ENCODE measurements at regions not wholly inside any gene's neighbourhood (a gene's known extent, or its start where the extent isn't known, plus 50 kb on each side); places are given as distances from the start of the nearest gene placed in this dataset.

DNA sequence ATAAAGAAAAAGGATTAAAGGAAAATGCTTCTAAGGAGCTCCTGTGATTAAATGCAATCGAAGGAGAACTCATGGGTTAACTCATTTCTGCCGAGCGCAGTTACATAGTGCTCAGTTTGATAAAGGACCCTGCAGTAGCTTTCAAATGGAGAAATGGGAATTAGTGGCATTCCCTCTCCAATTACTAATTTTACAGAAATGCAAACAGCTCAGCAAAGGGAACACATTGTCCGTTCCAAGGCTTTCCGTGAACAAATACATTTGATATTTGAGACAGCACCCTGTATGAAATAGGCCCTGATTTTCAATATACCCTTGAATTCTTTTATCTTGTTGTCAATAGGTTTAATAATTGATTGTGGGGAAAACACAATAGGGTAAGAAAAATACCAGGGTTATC is 375.9 kb upstream of the TSHZ2 start:
- no peaks in the 10 kb centered on the region for H3K36me3 ChIP-seq
- H3K27ac ChIP-seq (replicated peaks in 1 of 4) = no peak overlapping the region
- no peaks in the 10 kb centered on the region for H3K4me1 ChIP-seq
- peaks cover 0 to 8% (median 0%) of the 10 kb centered on the region in 4 donors for H3K9me3 ChIP-seq
- intact Hi-C loops (cut with DNase I) = no loop called here
- H3K27me3 ChIP-seq = no peaks in the 10 kb centered on the region
- no peak for TF ChIP-seq EP300 (IDR thresholded peaks at IDR 0.05)
- TF ChIP-seq, protein P1, sequence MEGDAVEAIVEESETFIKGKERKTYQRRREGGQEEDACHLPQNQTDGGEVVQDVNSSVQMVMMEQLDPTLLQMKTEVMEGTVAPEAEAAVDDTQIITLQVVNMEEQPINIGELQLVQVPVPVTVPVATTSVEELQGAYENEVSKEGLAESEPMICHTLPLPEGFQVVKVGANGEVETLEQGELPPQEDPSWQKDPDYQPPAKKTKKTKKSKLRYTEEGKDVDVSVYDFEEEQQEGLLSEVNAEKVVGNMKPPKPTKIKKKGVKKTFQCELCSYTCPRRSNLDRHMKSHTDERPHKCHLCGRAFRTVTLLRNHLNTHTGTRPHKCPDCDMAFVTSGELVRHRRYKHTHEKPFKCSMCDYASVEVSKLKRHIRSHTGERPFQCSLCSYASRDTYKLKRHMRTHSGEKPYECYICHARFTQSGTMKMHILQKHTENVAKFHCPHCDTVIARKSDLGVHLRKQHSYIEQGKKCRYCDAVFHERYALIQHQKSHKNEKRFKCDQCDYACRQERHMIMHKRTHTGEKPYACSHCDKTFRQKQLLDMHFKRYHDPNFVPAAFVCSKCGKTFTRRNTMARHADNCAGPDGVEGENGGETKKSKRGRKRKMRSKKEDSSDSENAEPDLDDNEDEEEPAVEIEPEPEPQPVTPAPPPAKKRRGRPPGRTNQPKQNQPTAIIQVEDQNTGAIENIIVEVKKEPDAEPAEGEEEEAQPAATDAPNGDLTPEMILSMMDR (IDR thresholded peaks at IDR 0.05) = no peak
- TF ChIP-seq POLR2A (IDR thresholded peaks at IDR 0.05; ENCODE audit: low read depth) = no peak
- TF ChIP-seq POLR2AphosphoS5 (IDR thresholded peaks at IDR 0.05) = no peak
- 82% methylated on average over 5 of the region's 5 CpGs for WGBS
- no peak overlapping the region for H3K4me3 ChIP-seq
- DNase-seq (ENCODE audit: extremely low spot score) = no peak

GRCh38 chr20:52595518-52595917 is 376.6 kb upstream of the TSHZ2 start:
- no peak for DNase-seq (ENCODE audit: extremely low spot score)
- WGBS = 61% methylated on average over 1 of the region's 1 CpG

GRCh38 chr20:52593654-52594053 is 378.5 kb upstream of the TSHZ2 start:
- WGBS = 68% methylated on average over 5 of the region's 5 CpGs
- Histone ChIP-seq H3K4me3 (no peak overlapping the region), H3K9me3 (no peaks in the 10 kb centered on the region), H3K4me1 (no peaks in the 10 kb centered on the region), H3K27me3 (no peaks in the 10 kb centered on the region), H3K36me3 (no peaks in the 10 kb centered on the region), H3K27ac (replicated peaks in 1 of 4) (no peak overlapping the region)
- intact Hi-C loops (cut with DNase I) = no loop called here
- no peak for DNase-seq (ENCODE audit: extremely low spot score)
- TF ChIP-seq POLR2AphosphoS5 (IDR thresholded peaks at IDR 0.05) (no peak), POLR2A (IDR thresholded peaks at IDR 0.05; ENCODE audit: low read depth) (no peak), EP300 (IDR thresholded peaks at IDR 0.05) (no peak)
- TF ChIP-seq, protein P1 (IDR thresholded peaks at IDR 0.05) = no peak

More at GRCh38 chr20:52595518-52595917, 376.6 kb upstream of the TSHZ2 start:
- intact Hi-C loops (cut with DNase I) = no loop called here
- TF ChIP-seq, protein P1 (IDR thresholded peaks at IDR 0.05) = no peak
- no peak for TF ChIP-seq EP300 (IDR thresholded peaks at IDR 0.05)
- no peak for TF ChIP-seq POLR2AphosphoS5 (IDR thresholded peaks at IDR 0.05)
- no peak for TF ChIP-seq POLR2A (IDR thresholded peaks at IDR 0.05; ENCODE audit: low read depth)
- Histone ChIP-seq H3K27ac (replicated peaks in 1 of 4) (no peak overlapping the region), H3K9me3 (peaks cover 0 to 5% (median 0%) of the 10 kb centered on the region in 4 donors), H3K36me3 (no peaks in the 10 kb centered on the region), H3K4me3 (no peak overlapping the region), H3K4me1 (no peaks in the 10 kb centered on the region), H3K27me3 (no peaks in the 10 kb centered on the region)

DNA sequence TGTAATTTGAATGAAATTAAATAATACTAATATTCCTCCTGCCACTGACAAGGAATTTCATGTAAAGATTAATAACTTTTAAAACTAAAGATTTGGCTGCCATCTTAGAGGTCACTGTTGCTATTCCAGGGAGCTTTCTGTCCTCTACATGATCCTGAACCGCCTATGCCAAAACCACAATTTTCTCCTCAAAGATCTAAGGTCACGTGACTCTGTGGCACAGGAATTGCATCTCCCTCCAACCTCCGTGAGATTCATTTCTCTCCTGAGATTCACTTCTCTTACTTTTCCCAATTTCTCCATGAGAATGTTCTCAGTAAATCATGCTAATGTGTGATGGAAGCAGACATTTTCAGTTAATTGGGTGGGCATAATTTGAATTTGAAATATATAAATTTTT is 379.6 kb upstream of the TSHZ2 start:
- no peak for TF ChIP-seq POLR2AphosphoS5 (IDR thresholded peaks at IDR 0.05)
- TF ChIP-seq, protein P1 (IDR thresholded peaks at IDR 0.05) = no peak
- no peak for TF ChIP-seq EP300 (IDR thresholded peaks at IDR 0.05)
- TF ChIP-seq POLR2A (IDR thresholded peaks at IDR 0.05; ENCODE audit: low read depth) = no peak
- H3K27ac ChIP-seq (replicated peaks in 1 of 4) = no peak overlapping the region
- no peaks in the 10 kb centered on the region for H3K4me1 ChIP-seq
- no peaks in the 10 kb centered on the region for H3K9me3 ChIP-seq
- DNase-seq (ENCODE audit: extremely low spot score) = no peak
- no peaks in the 10 kb centered on the region for H3K27me3 ChIP-seq
- intact Hi-C loops (cut with DNase I) = no loop called here
- no peaks in the 10 kb centered on the region for H3K36me3 ChIP-seq
- 88% methylated on average over 3 of the region's 3 CpGs for WGBS
- H3K4me3 ChIP-seq = no peak overlapping the region

DNA sequence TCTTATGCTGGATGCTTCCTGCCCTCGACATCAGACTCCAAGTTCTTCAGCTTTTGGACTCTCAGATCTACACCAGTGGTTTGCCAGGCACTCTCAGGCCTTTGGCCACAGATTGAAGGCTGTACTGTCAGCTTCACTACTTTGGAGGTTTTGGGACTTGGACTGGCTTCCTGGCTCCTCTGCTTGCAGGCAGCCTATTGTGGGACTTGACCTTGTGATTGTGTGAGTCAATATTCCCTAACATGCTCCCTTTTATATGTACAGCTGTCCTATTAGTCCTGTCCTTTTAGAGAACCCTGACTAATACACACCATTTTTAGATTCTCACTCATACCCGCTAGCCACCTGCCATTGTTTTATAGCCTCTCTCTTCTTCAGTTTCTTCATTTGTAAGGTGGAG is 382.1 kb upstream of the TSHZ2 start:
- no peaks in the 10 kb centered on the region for H3K36me3 ChIP-seq
- no peaks in the 10 kb centered on the region for H3K27me3 ChIP-seq
- H3K4me1 ChIP-seq = no peaks in the 10 kb centered on the region
- TF ChIP-seq EP300 (IDR thresholded peaks at IDR 0.05) (no peak), POLR2AphosphoS5 (IDR thresholded peaks at IDR 0.05) (no peak), POLR2A (IDR thresholded peaks at IDR 0.05; ENCODE audit: low read depth) (no peak)
- TF ChIP-seq, protein P1 (IDR thresholded peaks at IDR 0.05) = no peak
- no peak overlapping the region for H3K27ac ChIP-seq (replicated peaks in 1 of 4)
- intact Hi-C loops (cut with DNase I) = no loop called here
- no peak for DNase-seq (ENCODE audit: extremely low spot score)
- H3K4me3 ChIP-seq = no peak overlapping the region
- H3K9me3 ChIP-seq = no peaks in the 10 kb centered on the region
- 78% methylated on average over 2 of the region's 2 CpGs for WGBS

Measured in esophagus muscularis mucosa (tissue), 4 donors.